C4-2B (cell line): ENCODE measurements at regions not wholly inside any gene's neighbourhood (a gene's known extent, or its start where the extent isn't known, plus 50 kb on each side); places are given as distances from the start of the nearest gene placed in this dataset.

ENCODE experiments used
- ZFX ChIP-seq: fragments of 450-650 bp; IDR thresholded peaks from 2 replicates; pipeline ENCODE4 v1.6.1; 2017
- TF ChIP-seq, protein P1 (sequence below): fragments of 450-650 bp; conservative IDR thresholded peaks from 2 replicates; pipeline ENCODE4 v1.5.1; 2017; ENCODE audit warnings: mild to moderate bottlenecking

DNA sequence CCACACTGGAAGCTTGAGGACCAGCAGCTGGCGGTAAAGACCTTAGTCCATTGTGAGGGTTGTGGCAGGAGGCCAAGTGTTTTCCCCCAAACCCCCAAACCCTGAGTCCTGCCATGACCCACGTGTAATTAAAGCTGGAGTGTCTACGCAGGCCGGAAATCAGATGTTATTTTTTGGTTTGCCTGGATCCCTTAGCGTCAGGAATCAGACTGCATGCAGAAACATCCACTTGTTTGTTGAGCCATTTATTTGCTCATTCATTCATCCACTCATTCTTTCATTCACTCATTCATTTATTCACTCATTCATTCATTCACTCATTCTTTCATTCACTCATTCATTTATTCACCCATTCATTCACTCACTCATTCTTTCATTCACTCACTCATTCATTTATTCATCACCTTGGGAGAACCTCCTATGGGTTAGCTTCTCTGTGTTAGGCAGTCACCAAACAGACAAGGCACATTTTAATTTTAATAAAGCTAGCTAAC, 313.1 kb downstream of the MAF start:
- TF ChIP-seq, protein P1, sequence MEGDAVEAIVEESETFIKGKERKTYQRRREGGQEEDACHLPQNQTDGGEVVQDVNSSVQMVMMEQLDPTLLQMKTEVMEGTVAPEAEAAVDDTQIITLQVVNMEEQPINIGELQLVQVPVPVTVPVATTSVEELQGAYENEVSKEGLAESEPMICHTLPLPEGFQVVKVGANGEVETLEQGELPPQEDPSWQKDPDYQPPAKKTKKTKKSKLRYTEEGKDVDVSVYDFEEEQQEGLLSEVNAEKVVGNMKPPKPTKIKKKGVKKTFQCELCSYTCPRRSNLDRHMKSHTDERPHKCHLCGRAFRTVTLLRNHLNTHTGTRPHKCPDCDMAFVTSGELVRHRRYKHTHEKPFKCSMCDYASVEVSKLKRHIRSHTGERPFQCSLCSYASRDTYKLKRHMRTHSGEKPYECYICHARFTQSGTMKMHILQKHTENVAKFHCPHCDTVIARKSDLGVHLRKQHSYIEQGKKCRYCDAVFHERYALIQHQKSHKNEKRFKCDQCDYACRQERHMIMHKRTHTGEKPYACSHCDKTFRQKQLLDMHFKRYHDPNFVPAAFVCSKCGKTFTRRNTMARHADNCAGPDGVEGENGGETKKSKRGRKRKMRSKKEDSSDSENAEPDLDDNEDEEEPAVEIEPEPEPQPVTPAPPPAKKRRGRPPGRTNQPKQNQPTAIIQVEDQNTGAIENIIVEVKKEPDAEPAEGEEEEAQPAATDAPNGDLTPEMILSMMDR = no peak
- no peak for TF ChIP-seq ZFX
